ENCODE measurements at regions not wholly inside any gene's neighbourhood (a gene's known extent, or its start where the extent isn't known, plus 50 kb on each side); places are given as distances from the start of the nearest gene placed in this dataset.

- TF ChIP-seq CTCF (IDR thresholded peaks at IDR 0.05) (no peak), POLR2A (IDR thresholded peaks at IDR 0.05) (no peak)
Observed at GRCh38 chr9:119810645-119811429, 441.6 kb upstream of the BRINP1 start.

Measured in lower leg skin (tissue), 3 donors.